ENCODE measurements at regions not wholly inside any gene's neighbourhood (a gene's known extent, or its start where the extent isn't known, plus 50 kb on each side); places are given as distances from the start of the nearest gene placed in this dataset.
"Not testable (repeated sequence)": the region's sequence is repeated elsewhere in the genome, so short reads cannot be mapped to it uniquely, and the experiment has no call there.

DNA sequence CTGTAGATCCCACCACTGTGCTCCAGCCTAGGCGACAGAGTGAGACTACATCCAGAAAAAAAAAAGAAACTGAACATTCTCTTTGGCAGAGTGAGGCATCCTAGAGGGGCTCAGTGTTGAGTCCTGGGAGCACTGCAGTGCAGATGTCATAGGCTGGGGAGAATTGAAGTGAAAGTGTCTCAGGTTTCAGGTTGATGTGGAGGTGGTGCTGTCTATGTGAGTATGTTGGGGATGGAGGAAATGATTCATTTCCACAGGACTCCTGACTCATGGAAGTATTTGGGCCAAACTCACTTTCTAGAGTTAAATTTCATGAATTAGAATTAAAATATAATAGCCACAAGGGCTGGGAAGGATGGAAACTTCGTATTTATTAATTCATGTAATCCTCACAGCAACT, 134.4 kb upstream of the TSC22D1 start:
- H3K27ac ChIP-seq, result peak overlapping the region; percentile 61
- H3K9me3 ChIP-seq (replicated peaks), result no peaks in the 10 kb centered on the region
- H3K4me3 ChIP-seq, result no peak overlapping the region
- peak in 1 of 2 experiments; percentile 15 for DNase-seq (ENCODE audit: low read depth in 1 of 2, low spot score in 2 of 2)
- H3K27me3 ChIP-seq (replicated peaks), result no peaks in the 10 kb centered on the region
- H3K4me1 ChIP-seq (replicated peaks), result peaks cover 56% of the 10 kb centered on the region
- no peaks in the 10 kb centered on the region for H3K36me3 ChIP-seq

DNA sequence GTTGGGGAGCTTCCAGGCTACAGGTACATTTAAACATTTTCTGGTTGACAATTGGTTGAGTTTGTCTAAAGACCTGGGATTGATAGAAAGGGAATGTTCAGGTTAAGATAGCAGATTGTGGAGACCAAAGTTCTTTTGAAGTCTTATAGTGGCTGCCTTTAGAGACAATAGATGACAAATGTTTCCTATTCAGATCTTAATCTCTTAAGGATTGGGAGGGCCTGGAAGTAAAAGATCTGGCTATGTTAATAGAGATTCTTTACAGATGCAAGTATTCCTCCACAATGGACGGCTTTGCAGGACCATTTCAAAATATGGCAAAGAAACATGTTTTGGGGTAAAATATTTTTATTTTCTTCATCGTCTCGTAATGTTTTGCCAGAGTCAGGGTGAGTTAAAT, 128.7 kb upstream of the TSC22D1 start:
- H3K9me3 ChIP-seq (replicated peaks); H3K36me3 ChIP-seq; H3K4me3 ChIP-seq; DNase-seq (ENCODE audit: low read depth in 1 of 2, low spot score in 2 of 2); H3K27ac ChIP-seq; H3K27me3 ChIP-seq (replicated peaks): not testable (repeated sequence)
- H3K4me1 ChIP-seq (replicated peaks), result peaks cover 13% of the 10 kb centered on the region

DNA sequence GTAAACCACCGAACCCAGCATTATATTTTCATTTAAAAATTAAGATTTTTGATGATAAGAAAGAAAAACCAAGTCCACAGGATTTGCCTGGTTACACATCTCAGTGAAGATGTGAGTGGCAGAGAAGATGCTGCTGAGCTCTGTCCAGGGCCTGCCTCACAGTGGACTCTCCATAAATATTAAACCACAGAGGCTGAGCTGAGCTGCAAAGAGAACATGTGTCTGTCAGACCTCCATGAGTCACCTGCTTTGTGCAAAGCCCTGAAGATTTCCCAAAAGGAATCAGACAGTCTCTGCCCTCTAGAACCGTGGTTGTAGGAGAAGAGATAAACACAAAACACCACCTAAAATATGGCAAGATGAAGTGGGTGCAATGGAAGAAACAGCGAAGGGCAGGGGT, 127.2 kb upstream of the TSC22D1 start:
- H3K27ac ChIP-seq, result no peak overlapping the region
- H3K9me3 ChIP-seq (replicated peaks), result no peaks in the 10 kb centered on the region
- no peak for DNase-seq (ENCODE audit: low read depth in 1 of 2, low spot score in 2 of 2)
- no peak overlapping the region for H3K4me3 ChIP-seq
- no peaks in the 10 kb centered on the region for H3K36me3 ChIP-seq
- no peaks in the 10 kb centered on the region for H3K27me3 ChIP-seq (replicated peaks)
- peaks cover 13% of the 10 kb centered on the region for H3K4me1 ChIP-seq (replicated peaks)

DNA sequence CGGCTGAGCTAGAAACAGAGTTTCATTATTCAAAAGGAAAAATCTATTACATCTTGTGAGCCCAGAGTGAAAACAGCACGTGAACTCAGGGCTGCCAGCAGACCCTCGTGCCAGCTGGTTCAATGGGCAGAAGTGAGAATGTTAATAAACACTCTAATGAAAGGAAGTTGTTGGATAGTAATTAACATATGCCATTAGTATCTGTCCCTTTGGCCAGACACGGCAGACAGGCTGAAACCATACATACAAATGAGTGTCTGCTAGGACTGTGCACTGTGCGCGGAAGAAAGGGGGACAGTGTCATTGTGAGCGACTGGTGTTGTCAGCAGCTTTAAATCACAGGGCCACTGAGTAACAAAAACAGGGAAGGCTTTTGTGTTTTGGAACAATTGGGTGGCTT, 121.9 kb upstream of the TSC22D1 start:
- no peaks in the 10 kb centered on the region for H3K4me1 ChIP-seq (replicated peaks)
- no peaks in the 10 kb centered on the region for H3K9me3 ChIP-seq (replicated peaks)
- H3K27ac ChIP-seq, result no peak overlapping the region

DNA sequence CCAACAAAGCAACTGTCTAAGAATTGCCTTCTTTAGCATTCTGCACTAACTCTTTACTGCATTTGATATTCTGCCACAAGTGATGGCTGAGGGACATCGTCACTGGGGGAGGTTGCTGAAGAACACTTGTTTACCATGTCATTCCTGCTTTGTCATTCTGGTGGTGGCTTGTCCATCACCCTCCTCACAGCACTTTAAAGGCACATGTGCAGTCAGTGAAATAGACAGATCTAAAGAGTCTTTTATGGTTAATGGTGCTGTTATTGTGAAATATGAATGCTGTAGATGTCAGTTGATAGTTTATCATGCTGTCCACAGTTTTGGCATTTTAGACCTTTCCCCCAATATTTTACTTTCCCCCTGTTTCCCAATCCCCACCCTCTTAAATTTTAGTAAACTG, 120.9 kb upstream of the TSC22D1 start:
- no peak for DNase-seq (ENCODE audit: low read depth in 1 of 2, low spot score in 2 of 2)
- Histone ChIP-seq H3K27ac (no peak overlapping the region), H3K36me3 (no peaks in the 10 kb centered on the region), H3K9me3 (replicated peaks) (no peaks in the 10 kb centered on the region), H3K27me3 (replicated peaks) (no peaks in the 10 kb centered on the region), H3K4me3 (no peak overlapping the region), H3K4me1 (replicated peaks) (no peaks in the 10 kb centered on the region)

More for the DNA sequence above, 121.9 kb upstream of the TSC22D1 start:
- no peaks in the 10 kb centered on the region for H3K27me3 ChIP-seq (replicated peaks)
- no peaks in the 10 kb centered on the region for H3K36me3 ChIP-seq
- no peak for DNase-seq (ENCODE audit: low read depth in 1 of 2, low spot score in 2 of 2)
- H3K4me3 ChIP-seq, result no peak overlapping the region

DNA sequence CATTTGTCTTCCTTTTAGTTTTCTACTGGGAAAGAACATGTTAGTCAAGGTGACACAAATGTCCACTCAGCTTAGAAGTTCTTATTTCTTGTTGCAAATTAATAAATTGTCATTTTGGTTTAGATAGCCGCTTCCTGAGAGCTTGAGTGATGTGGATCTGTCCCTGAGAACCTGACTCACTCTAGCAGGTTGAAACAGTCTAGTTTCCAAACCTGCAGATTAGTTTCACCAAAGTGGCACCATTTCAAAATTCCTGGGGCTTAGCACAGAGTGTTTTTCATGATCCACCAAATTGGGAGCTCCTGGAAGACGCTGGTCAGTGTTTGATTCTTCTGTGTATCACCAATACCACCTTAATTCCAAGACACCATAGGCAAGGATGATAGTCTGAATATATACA, 119.4 kb upstream of the TSC22D1 start:
- no peak for DNase-seq (ENCODE audit: low read depth in 1 of 2, low spot score in 2 of 2)
- H3K27ac ChIP-seq, result no peak overlapping the region
- H3K4me1 ChIP-seq (replicated peaks), result no peaks in the 10 kb centered on the region
- H3K9me3 ChIP-seq (replicated peaks), result no peaks in the 10 kb centered on the region
- H3K36me3 ChIP-seq, result no peaks in the 10 kb centered on the region
- H3K4me3 ChIP-seq, result no peak overlapping the region
- H3K27me3 ChIP-seq (replicated peaks), result no peaks in the 10 kb centered on the region

DNA sequence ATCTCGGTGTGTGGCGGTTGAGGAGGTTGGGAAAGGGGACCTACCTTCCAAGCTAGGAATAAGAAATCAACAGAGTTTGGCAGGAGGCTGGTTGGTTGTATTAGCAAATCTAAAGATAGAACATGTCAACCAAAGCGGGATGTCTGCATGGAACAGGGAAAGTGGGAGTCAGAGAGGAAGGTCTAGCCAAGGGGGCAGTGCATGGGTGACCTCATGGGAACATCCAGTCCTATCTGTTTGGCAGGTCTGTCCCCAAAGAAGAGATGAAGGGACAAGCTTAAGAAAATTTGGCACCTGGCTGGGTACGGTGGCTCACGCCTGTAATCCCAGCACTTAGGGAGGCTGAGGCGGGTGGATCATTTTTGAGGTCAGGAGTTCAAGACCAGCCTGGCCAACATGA, 118.7 kb upstream of the TSC22D1 start:
- no peak overlapping the region for H3K27ac ChIP-seq
- H3K36me3 ChIP-seq, result no peaks in the 10 kb centered on the region
- H3K9me3 ChIP-seq (replicated peaks), result no peaks in the 10 kb centered on the region
- H3K4me1 ChIP-seq (replicated peaks), result no peaks in the 10 kb centered on the region
- no peak for DNase-seq (ENCODE audit: low read depth in 1 of 2, low spot score in 2 of 2)
- no peaks in the 10 kb centered on the region for H3K27me3 ChIP-seq (replicated peaks)
- no peak overlapping the region for H3K4me3 ChIP-seq

DNA sequence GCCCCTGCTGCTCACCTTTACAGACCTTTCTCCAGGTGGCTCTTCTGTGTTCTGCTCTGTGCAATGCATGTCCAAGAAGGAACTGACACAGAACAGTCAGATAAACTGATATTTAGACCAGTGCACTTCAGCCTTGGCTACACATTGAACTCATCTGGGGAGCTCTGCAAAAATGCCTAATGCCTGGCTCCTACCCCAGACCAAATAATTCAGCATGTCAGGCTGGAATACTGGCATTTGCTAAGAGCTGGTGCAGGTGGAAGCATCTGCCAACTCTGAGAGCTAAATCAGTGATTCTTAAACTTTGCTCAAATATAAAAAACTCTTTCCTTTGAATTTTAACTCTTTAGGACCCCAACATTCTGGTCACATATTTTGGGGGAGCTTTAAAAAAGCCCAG, 118.2 kb upstream of the TSC22D1 start:
- H3K36me3 ChIP-seq, result no peaks in the 10 kb centered on the region
- H3K27ac ChIP-seq, result no peak overlapping the region
- no peaks in the 10 kb centered on the region for H3K27me3 ChIP-seq (replicated peaks)
- DNase-seq (ENCODE audit: low read depth in 1 of 2, low spot score in 2 of 2), result no peak
- H3K9me3 ChIP-seq (replicated peaks), result no peaks in the 10 kb centered on the region
- H3K4me3 ChIP-seq, result no peak overlapping the region
- no peaks in the 10 kb centered on the region for H3K4me1 ChIP-seq (replicated peaks)

DNA sequence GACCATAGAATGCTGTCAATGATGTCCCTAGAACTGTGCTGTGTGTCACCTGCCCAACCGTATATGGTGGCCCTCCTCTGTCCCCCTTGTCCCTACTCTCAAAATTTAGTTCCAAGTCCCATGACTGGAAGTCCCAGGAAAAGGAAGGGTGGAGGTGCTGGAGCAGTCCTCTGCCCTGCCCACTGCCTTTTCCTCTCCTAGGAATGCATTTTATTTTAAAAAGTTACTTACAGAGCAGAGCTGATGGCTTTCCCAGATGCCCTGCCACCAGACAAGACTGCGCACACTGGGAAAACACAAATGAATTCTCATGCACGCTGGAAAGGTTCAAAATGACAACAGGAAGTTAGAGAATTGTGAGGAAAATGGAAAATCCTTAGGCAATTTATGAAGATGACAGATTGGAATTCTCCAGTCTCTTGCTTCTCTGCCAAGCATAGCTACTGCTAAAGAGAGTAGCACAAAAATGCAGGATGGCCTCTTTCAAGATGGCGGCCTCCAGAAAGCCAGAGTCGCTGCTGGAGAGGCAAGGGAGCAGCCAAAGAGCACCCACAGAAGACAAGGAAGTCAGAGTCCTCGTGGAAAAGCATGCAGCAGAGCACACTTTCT, 117.1 kb upstream of the TSC22D1 start:
- no peak for DNase-seq (ENCODE audit: low read depth in 1 of 2, low spot score in 2 of 2)
- Histone ChIP-seq H3K4me3 (no peak overlapping the region), H3K27me3 (replicated peaks) (no peaks in the 10 kb centered on the region), H3K9me3 (replicated peaks) (no peaks in the 10 kb centered on the region), H3K27ac (no peak overlapping the region), H3K4me1 (replicated peaks) (no peaks in the 10 kb centered on the region), H3K36me3 (no peaks in the 10 kb centered on the region)

DNA sequence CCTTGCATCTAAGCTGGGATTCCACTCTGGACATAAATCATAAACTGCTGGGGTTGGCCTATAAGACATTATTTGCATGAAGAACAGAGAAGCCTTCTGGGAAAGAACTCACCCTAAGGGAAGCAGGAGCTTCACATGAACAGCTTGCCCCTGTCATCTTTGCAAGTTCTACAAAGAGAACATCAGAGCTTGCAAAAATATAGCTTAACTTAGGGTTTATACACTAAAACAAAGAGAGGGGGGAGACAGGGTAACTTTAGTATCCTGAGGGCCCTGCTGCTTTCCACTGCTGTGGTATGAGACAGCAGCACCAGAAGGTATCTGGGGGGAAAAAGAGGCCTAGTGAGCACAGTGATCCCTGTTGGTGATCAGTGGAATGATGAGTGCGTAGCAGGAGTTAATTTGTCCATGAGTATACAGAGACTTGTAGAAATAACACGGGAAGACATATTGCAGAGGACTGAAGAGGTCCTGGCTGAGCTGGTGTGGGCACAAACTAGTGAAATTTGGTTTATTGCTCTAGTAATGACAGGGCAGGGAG, 116.1 kb upstream of the TSC22D1 start:
- no peak overlapping the region for H3K4me3 ChIP-seq
- H3K27ac ChIP-seq, result no peak overlapping the region
- H3K36me3 ChIP-seq, result no peaks in the 10 kb centered on the region
- no peaks in the 10 kb centered on the region for H3K4me1 ChIP-seq (replicated peaks)
- no peaks in the 10 kb centered on the region for H3K27me3 ChIP-seq (replicated peaks)
- no peaks in the 10 kb centered on the region for H3K9me3 ChIP-seq (replicated peaks)
- no peak for DNase-seq (ENCODE audit: low read depth in 1 of 2, low spot score in 2 of 2)

DNA sequence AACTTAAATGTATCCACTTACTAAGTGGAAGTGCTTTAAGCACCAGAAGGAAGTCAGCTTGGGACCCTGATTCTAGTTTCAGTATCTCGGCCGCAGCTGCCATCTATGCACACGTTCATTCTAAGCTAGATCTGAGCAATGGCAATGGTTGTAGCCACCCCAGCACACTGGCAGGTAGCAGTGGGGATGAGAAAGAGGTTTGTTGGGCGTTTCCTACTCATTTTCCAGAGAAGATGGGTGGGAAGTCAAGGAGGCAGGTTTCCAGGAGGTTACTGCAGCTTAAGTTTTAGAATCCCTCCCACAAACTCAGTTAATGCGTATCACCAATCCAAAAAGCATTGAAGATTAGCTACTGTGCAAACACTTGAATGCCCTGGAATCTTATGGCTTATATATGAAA, 114.2 kb upstream of the TSC22D1 start:
- peaks cover 3% of the 10 kb centered on the region; the same call in 1 of the 2 replicates for H3K4me1 ChIP-seq (replicated peaks)
- H3K36me3 ChIP-seq, result no peaks in the 10 kb centered on the region
- no peak overlapping the region for H3K4me3 ChIP-seq
- DNase-seq (ENCODE audit: low read depth in 1 of 2, low spot score in 2 of 2), result no peak
- H3K27me3 ChIP-seq (replicated peaks), result no peaks in the 10 kb centered on the region
- H3K27ac ChIP-seq, result no peak overlapping the region
- H3K9me3 ChIP-seq (replicated peaks), result no peaks in the 10 kb centered on the region

DNA sequence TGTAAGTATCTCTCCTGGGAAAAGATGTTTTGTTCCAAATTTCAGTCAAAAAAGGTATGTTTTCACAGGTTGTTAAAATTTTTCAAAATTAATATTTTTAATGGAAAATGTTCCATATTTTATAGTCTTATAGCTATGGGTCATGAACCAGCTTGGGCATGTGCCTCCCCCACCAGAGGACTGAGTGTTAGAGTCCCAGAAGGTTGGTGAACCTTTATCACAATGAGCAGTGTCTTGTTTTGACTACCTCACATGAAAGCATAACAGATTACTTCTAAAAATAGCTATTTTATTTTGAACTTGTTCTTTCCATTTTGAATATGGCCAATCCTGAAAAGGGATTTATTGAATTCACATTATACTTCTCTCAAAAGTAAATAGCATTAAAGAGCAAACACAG, 112.5 kb upstream of the TSC22D1 start:
- Histone ChIP-seq H3K9me3 (replicated peaks) (no peaks in the 10 kb centered on the region), H3K27me3 (replicated peaks) (no peaks in the 10 kb centered on the region), H3K4me1 (replicated peaks) (peaks cover 4% of the 10 kb centered on the region; the same call in 1 of the 2 replicates), H3K4me3 (no peak overlapping the region), H3K27ac (no peak overlapping the region), H3K36me3 (no peaks in the 10 kb centered on the region)
- no peak for DNase-seq (ENCODE audit: low read depth in 1 of 2, low spot score in 2 of 2)

DNA sequence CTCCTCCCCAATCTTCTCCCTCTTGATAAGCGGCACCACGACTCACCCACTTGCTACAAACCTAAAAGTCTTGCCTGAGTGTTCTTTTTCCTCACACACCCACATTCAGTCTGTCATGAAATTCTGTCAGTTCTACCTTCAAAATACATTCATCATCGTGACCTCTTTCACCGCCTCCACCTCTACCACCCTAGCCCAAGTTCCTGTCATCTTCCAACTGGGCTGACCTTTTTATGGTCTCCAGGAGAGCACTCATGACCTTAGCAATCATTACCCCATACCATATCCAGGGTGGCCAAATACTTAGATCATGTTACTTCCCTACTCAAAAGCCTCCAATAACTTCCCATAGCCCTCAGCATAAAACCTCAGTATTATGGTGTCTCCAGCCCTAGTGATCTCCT, 110.4 kb upstream of the TSC22D1 start:
- H3K4me1 ChIP-seq (replicated peaks), result peaks cover 6% of the 10 kb centered on the region; the same call in 1 of the 2 replicates
- H3K27me3 ChIP-seq (replicated peaks), result no peaks in the 10 kb centered on the region
- DNase-seq (ENCODE audit: low read depth in 1 of 2, low spot score in 2 of 2), result no peak
- no peak overlapping the region for H3K27ac ChIP-seq
- no peaks in the 10 kb centered on the region for H3K9me3 ChIP-seq (replicated peaks)
- H3K36me3 ChIP-seq, result no peaks in the 10 kb centered on the region
- no peak overlapping the region for H3K4me3 ChIP-seq

DNA sequence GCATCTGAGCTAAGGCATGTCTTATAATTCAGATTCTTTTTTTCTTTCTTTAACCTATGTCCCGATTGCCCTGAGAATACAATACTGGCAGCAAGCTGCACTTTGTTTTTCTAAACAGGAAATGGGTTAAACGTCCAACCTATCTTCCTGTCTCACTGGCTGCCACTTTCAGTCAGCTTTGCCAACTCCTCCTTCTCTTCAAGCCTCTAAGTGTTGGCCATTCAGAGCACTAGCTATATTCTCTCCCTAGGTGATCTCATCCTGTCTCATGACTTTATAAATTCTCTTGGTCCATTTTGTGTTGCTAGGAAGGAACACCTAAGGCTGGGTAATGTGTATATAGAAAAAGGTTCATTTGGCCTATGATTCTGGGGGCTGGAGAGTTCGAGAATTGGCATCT, 109.5 kb upstream of the TSC22D1 start:
- no peaks in the 10 kb centered on the region for H3K27me3 ChIP-seq (replicated peaks)

DNA sequence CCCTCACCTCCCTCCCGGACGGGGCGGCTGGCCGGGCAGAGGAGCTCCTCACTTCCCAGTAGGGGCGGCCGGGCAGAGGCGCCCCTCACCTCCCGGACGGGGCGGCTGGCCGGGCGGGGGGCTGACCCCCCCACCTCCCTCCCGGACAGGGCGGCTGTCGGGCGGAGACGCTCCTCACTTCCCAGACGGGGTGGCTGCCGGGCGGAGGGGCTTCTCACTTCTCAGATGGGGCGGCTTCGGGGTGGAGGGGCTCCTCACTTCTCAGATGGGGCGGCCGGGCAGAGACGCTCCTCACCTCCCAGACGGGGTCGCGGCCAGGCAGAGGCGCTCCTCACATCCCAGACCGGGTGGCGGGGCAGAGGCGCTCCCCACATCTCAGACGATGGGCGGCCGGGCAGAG, 106.3 kb upstream of the TSC22D1 start:
- H3K4me3 ChIP-seq; H3K27ac ChIP-seq; H3K36me3 ChIP-seq; DNase-seq (ENCODE audit: low read depth in 1 of 2, low spot score in 2 of 2); H3K9me3 ChIP-seq (replicated peaks); H3K27me3 ChIP-seq (replicated peaks): not testable (repeated sequence)
- H3K4me1 ChIP-seq (replicated peaks), result peaks cover 12% of the 10 kb centered on the region

More for the DNA sequence above, 109.5 kb upstream of the TSC22D1 start:
- H3K27ac ChIP-seq, result no peak overlapping the region
- H3K9me3 ChIP-seq (replicated peaks), result no peaks in the 10 kb centered on the region
- H3K4me3 ChIP-seq, result no peak overlapping the region
- H3K4me1 ChIP-seq (replicated peaks), result peaks cover 6% of the 10 kb centered on the region; the same call in 1 of the 2 replicates
- no peaks in the 10 kb centered on the region for H3K36me3 ChIP-seq
- DNase-seq (ENCODE audit: low read depth in 1 of 2, low spot score in 2 of 2), result no peak
